Spinal cord (tissue), 9 donors: ENCODE measurements at regions not wholly inside any gene's neighbourhood (a gene's known extent, or its start where the extent isn't known, plus 50 kb on each side); places are given as distances from the start of the nearest gene placed in this dataset.
"Not testable (repeated sequence)": the region's sequence is repeated elsewhere in the genome, so short reads cannot be mapped to it uniquely, and the experiment has no call there.

Experiments used
- DNase-seq, 6 donors: peaks; one replicate each; pipeline versions ENCODE4 v3.0.0 to v3.0.0-alpha.2; 2013 to 2015; ENCODE audit warnings: low spot score in 6 of 6, low read depth in 4 of 6
- H3K27ac ChIP-seq: one replicate; pipeline ENCODE4 v1.5.1; 2013; ENCODE audit warnings: low read depth, low read length, control low read depth
- H3K27me3 ChIP-seq: one replicate; pipeline ENCODE4 v1.6.1; 2013; ENCODE audit warnings: low read length; ENCODE audit not compliant: control insufficient read depth, insufficient read depth
- H3K36me3 ChIP-seq: one replicate; pipeline ENCODE4 v1.6.1; 2013; ENCODE audit warnings: low read length; ENCODE audit not compliant: control insufficient read depth, insufficient read depth
- H3K4me1 ChIP-seq: one replicate; pipeline ENCODE4 v1.6.1; 2013; ENCODE audit warnings: low read length; ENCODE audit not compliant: control insufficient read depth, insufficient read depth
- H3K4me3 ChIP-seq: one replicate; pipeline ENCODE4 v1.5.1; 2013; ENCODE audit warnings: low read depth, low read length, control low read depth
- H3K9me3 ChIP-seq: one replicate; pipeline ENCODE4 v1.6.1; 2013; ENCODE audit warnings: low read length; ENCODE audit not compliant: control insufficient read depth, insufficient read depth
- WGBS: methylation state at CpG from one replicate; pipeline ENCODE4 v1.1.5; 2013; ENCODE audit warnings: missing lambda C conversion rate; ENCODE audit not compliant: insufficient coverage; 5-methylcytosine and 5-hydroxymethylcytosine counted together
- donor health status: healthy.

DNA sequence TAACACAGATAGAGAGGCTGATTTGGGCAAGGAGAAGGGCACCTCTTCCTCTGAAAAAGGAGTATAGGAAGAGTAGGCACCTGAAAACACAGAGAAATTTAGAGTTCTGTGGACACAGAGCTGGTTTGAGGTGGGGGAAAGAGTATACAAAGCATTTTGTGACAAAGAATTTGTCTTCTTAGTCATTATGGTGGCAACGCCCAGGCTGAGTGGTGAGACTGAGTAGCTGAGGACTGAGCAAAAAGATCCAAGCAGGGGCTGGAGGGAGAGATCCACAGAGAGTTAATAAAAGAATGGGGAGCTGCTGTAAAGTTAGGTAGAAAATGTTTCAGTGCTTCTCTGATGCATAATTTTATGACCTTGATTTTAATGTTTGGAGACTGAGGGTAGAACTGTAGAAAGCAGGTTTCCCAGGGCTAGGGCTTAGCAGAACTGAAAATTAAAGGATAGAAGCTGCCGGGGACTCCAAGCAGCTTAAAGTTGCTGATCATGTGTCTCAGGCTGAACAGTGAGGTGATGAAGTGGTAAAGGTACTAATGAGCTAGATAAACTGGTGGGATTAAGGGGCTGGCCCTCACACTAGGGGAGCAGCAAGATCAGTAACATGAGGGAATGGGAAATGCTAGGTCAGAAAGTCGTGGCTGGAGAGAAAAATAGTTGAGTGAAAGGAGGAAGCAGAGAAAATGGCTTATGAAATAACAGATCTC, 118.9 kb downstream of the CEP44 start:
- H3K4me3 ChIP-seq: no peak overlapping the region
- no peaks in the 10 kb centered on the region for H3K27me3 ChIP-seq
- no peak overlapping the region for H3K27ac ChIP-seq
- no peaks in the 10 kb centered on the region for H3K36me3 ChIP-seq
- WGBS: 70% methylated on average over 3 of the region's 3 CpGs
- DNase-seq: no peak
- H3K9me3 ChIP-seq: no peaks in the 10 kb centered on the region
- H3K4me1 ChIP-seq: no peaks in the 10 kb centered on the region

DNA sequence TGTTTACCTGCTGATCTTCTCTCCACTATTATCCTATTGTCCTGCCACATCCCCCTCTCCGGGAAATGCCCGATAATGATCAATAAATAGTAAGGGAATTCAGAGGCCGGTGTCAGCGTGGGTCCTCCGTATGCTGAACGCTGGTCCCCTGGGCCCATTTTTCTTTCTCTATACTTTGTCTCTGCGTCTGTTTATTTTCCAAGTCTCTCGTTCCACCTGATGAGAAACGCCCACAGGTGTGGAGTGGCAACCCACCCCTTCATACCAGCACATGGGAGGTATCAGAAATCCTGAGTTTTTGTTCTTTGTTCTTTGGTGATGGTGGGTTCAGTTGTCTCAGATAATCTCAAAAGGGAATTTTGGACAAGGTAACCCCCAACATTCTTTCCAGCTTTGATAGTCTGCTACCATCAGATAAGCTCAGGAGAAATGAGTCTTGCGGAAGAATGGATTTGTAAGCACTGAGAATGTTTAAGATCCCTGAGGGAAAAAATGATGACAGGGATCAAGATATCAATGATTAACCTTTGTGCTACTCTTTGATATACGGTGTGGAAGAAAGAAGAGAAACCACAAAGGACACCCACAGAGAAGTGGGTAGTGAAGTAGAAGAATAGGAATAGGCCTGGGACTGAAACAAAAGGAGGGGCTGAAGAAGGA, 117.9 kb downstream of the CEP44 start:
- DNase-seq: no peak
- Histone ChIP-seq H3K4me3 (no peak overlapping the region), H3K27ac (no peak overlapping the region), H3K9me3 (no peaks in the 10 kb centered on the region), H3K4me1 (no peaks in the 10 kb centered on the region), H3K36me3 (no peaks in the 10 kb centered on the region), H3K27me3 (no peaks in the 10 kb centered on the region)
- 77% methylated on average over 6 of the region's 11 CpGs for WGBS

DNA sequence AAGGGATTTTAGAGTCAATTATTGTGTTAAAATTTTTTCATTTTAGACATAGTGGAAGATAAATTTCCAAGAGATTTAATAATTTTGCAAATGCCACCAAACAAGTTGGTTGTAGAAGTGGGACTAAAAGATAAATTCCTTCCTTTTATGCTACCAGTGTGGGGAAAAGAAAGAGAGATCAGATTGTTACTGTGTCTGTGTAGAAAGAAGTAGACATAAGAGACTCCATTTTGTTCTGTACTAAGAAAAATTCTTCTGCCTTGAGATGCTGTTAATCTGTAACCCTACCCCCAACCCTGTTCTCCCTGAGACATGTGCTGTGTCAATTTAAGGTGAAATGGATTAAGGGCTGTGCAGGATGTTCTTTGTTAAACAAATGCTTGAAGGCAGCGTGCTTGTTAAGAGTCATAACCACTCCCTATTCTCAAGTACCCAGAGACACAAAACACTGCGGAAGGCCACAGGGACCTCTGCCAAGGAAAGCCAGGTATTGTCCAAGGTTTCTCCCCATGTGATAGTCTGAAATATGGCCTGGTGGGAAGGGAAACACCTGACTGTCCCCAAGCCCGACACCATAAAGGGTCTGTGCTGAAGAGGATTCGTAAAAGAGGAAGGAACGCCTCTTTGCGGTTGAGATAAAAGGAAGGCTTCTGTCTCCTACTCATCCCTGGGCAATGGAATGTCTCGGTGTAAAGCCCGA, 117.0 kb downstream of the CEP44 start:
- not testable (repeated sequence) for H3K27ac ChIP-seq, DNase-seq, H3K4me1 ChIP-seq, H3K36me3 ChIP-seq, H3K9me3 ChIP-seq, H3K4me3 ChIP-seq, H3K27me3 ChIP-seq
- WGBS: 94% methylated on average over 2 of the region's 8 CpGs

GRCh38 chr4:174398728-174399127, 115.0 kb downstream of the CEP44 start:
- no peak for DNase-seq
- 80% methylated on average over 1 of the region's 2 CpGs for WGBS

GRCh38 chr4:174397366-174398155, 113.8 kb downstream of the CEP44 start:
- Histone ChIP-seq H3K27me3 (no peaks in the 10 kb centered on the region), H3K9me3 (no peaks in the 10 kb centered on the region), H3K36me3 (no peaks in the 10 kb centered on the region), H3K4me1 (no peaks in the 10 kb centered on the region), H3K27ac (no peak overlapping the region), H3K4me3 (no peak overlapping the region)
- WGBS: 91% methylated on average over 1 of the region's 3 CpGs
- DNase-seq: no peak

More at GRCh38 chr4:174398728-174399127, 115.0 kb downstream of the CEP44 start:
- H3K4me3 ChIP-seq: no peak overlapping the region
- no peaks in the 10 kb centered on the region for H3K36me3 ChIP-seq
- no peak overlapping the region for H3K27ac ChIP-seq
- no peaks in the 10 kb centered on the region for H3K9me3 ChIP-seq
- H3K27me3 ChIP-seq: no peaks in the 10 kb centered on the region
- no peaks in the 10 kb centered on the region for H3K4me1 ChIP-seq

DNA sequence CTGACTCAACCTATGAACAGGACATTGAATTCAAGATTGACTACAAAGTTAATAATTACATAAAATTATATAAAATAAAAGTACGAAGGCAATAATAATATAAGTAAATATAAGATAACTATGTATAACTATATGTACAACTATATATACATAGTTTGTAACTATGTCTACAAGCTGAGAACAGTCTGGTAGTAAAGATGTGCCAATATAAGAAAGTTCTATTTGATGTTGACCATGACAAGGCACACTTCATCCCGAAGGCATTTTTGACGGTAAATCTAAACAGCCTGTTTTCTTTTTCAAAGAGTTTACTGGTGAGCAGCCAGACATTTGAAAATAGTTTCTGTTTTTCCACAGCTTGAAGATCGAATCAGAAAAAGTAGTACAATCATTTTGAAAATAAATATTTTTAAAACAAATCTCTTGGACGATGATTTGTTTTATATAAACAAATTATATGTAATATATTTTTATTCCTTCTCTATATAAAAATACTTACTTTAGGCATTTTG, 112.9 kb downstream of the CEP44 start:
- no peaks in the 10 kb centered on the region for H3K9me3 ChIP-seq
- no peaks in the 10 kb centered on the region for H3K27me3 ChIP-seq
- no peaks in the 10 kb centered on the region for H3K36me3 ChIP-seq
- no CpG with 5 or more reads among the region's 5 CpGs for WGBS
- H3K4me3 ChIP-seq: no peak overlapping the region
- no peak for DNase-seq
- H3K4me1 ChIP-seq: no peaks in the 10 kb centered on the region
- H3K27ac ChIP-seq: no peak overlapping the region

DNA sequence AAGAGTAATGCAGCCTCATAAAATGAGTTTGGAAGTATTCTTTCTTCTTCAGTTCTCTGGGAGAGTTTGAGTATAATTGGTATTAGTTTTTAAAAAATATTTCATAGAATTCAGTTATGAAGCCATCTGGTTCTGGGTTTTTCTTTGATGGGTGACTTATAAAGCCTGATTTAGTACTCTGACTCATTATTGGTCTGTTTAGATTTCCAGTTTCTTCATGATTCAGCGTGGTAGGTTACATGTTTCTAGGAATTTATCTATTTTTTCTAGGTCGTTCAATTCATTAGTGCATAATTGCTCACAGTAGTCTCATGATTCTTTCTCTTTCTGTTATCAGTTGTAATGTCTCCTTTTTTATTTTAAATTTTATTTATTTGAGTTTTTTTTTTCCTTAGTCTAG, 111.2 kb downstream of the CEP44 start:
- no peaks in the 10 kb centered on the region for H3K4me1 ChIP-seq
- no peaks in the 10 kb centered on the region for H3K36me3 ChIP-seq
- no peak overlapping the region for H3K4me3 ChIP-seq
- no peaks in the 10 kb centered on the region for H3K27me3 ChIP-seq
- DNase-seq: no peak
- no CpG with 5 or more reads among the region's 2 CpGs for WGBS
- H3K27ac ChIP-seq: no peak overlapping the region
- H3K9me3 ChIP-seq: no peaks in the 10 kb centered on the region

- Histone ChIP-seq H3K4me1 (no peaks in the 10 kb centered on the region), H3K4me3 (no peak overlapping the region), H3K27me3 (no peaks in the 10 kb centered on the region), H3K27ac (no peak overlapping the region), H3K9me3 (no peaks in the 10 kb centered on the region), H3K36me3 (no peaks in the 10 kb centered on the region)
- no peak for DNase-seq
- 67% methylated on average over 1 of the region's 1 CpG for WGBS
These were observed 105.7 kb downstream of the CEP44 start for GRCh38 chr4:174389439-174389838.

DNA sequence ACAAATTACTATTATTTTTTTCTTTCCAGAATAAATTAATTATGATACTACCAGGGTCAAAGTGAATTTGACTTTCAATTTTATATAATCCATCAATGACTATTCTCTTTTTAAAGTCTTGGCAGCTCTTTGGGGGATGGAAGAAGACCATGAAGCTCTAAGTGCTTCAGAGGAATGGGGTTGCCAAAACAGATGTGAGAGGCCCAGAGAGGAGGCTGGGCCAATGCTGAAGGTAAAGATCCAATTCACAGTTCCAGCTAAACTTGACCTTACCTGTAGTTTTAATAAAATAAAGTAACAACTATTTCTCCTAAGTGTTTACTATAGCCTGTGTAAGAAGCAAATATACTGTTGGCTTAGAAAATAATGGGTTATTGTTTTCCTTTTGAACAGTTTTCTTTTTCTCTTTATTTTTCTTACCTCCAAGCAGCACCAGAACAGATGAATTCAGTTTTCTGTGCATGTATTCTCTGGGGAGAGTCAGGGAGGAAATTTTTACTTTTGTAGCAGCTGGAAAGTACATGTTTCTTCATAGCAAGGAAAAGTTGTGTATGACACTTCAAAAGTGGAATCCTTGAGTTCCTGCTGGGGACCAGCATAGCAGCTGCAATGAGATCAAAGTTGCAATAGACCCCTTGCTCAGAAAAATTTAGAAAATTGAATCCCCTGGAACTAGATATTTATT, 104.9 kb downstream of the CEP44 start:
- no peak for DNase-seq
- H3K4me1 ChIP-seq: no peaks in the 10 kb centered on the region
- no peaks in the 10 kb centered on the region for H3K36me3 ChIP-seq
- no peaks in the 10 kb centered on the region for H3K9me3 ChIP-seq
- no peak overlapping the region for H3K27ac ChIP-seq
- H3K27me3 ChIP-seq: no peaks in the 10 kb centered on the region
- no peak overlapping the region for H3K4me3 ChIP-seq
